H4 (cell line): ENCODE measurements at regions not wholly inside any gene's neighbourhood (a gene's known extent, or its start where the extent isn't known, plus 50 kb on each side); places are given as distances from the start of the nearest gene placed in this dataset.

Source experiments
- DNase-seq: peaks from one replicate; pipeline ENCODE4 v3.0.0-alpha.2; 2015; ENCODE audit warnings: low spot score

GRCh38 chr9:135029871-135030565 is 57.5 kb upstream of the OLFM1 start:
- no peak for DNase-seq

DNA sequence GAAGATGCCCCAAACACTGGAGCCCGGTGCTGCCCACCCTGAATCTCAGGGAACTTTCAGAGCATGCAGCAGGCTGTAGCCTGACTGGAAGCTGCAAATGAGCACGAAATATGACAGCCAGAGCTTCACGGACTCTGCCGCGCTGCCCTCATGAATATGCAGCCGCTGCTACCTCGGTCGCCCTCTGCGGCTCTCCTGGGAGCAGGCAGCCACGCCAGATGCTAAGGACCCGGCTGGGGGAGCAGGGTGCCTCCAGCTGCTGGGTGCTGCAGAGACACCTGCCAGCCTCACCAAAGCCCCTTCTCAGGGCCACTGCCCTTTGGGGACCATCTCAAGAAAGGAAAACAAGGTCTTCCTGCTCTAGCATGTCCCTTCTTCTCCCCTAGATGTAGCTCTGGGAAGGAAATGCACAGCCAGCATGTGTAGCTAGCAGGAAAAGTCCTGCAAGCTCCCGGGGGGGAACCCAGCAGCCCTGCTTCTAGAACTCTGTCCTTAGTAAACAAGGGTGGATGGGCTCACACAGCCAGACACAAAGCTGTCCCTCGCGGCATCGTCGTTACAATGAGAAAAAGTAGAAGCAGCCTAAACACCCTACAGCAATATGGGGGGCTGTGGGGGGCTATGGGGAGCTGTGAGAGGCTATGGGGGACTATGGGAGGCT is 56.8 kb upstream of the OLFM1 start:
- no peak for DNase-seq

DNA sequence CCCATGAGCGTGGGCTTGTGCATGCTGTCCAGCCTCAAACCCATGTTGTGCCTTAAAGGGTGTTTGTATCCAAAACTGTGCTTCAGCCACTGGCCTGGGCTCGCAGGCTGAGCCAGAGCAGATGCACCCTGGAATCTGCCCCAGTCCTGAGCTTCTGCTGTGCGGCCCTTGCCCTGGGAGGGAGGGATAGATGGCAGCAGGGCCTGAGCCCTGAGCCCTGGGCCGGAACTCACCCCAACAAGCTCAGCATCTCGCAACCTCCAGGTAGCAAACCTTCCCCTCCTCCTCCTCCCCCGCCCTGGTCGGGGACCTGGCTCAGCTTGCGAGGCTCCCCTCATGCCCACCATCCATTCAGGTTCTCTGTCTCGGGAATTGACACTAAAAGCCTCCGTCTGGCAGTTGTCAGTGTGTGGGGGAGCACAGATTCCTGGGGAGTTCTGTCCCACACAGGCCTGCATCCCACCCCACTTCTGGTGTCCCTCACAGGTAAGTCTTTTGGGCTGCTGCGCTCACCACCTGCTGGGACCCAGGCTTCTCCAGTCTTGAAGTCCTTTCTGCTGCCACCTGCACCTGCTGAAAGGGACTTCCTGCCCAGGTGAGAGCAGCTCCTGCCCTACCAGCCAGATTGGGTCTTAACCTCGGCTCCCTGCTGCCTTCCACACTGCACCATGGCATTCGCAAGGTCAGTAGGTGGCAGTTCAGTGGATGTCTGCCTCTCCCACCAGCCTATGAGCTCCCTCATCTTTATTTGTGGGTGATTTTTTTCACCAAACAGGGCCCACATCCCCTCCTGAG is 55.2 kb upstream of the OLFM1 start:
- DNase-seq: no peak

DNA sequence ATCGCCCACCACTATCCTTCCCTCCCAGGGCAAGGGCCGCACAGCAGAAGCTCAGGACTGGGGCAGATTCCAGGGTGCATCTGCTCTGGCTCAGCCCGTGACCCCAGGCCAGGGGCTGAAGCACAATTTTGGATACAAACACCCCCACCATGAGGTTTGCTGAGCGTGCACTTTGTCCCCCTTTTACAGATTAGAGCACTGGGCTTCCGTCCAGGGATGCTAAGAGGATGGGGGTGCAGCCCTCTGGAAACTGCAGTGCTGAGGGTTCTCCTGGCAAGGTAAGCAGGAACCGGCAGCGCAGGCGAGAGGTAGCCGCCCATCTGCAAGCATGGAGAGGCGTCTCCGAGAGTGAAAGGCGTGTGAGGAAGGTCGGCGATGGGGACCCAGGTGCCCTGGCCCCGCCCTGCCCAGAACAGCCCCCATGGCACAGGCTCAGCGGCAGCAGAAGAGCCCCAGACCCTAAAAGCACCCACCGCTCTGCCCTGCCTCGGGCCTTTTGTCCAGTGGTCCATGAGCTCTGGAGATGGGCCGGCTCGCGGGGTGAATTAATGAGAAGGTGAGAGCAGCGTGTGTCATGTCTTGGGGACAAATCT is 54.5 kb upstream of the OLFM1 start:
- no peak for DNase-seq

DNA sequence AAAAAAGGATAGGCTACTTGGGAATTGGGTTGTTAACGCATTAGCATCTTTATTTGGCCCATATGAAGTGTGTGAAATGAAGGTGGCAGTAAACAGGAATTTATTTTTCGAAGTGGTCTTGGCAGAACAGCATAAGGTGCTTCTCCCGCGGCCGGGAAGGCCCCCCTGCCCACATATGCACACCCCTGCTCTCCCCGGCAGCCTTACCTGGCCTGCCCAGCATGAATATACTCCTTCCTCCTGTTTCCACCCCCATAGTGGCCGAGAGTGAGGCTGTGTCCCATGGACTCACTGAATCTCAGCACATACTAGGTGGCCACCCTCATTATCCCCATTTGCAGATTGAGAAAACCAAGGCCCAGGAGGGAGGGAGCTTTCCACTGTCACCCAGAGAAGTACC is 54.0 kb upstream of the OLFM1 start:
- no peak for DNase-seq

DNA sequence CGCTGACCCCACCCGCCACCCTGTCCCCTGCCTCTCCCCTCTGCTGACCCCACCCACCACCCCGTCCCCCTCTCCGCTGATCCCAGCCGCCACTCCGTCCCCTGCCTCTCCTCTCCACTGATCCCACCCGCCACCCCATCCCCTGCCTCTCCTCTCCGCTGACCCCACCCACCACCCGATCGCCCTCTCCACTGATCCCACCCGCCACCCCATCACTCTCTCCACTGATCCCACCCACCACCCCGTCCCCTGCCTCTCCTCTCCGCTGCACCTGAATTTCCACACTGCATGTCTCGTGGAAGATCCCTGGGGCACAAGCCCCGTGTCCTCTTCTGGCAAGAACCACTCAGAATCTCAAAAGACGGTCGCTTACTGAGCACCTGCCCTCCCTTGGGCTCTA is 53.4 kb upstream of the OLFM1 start:
- no peak for DNase-seq

DNA sequence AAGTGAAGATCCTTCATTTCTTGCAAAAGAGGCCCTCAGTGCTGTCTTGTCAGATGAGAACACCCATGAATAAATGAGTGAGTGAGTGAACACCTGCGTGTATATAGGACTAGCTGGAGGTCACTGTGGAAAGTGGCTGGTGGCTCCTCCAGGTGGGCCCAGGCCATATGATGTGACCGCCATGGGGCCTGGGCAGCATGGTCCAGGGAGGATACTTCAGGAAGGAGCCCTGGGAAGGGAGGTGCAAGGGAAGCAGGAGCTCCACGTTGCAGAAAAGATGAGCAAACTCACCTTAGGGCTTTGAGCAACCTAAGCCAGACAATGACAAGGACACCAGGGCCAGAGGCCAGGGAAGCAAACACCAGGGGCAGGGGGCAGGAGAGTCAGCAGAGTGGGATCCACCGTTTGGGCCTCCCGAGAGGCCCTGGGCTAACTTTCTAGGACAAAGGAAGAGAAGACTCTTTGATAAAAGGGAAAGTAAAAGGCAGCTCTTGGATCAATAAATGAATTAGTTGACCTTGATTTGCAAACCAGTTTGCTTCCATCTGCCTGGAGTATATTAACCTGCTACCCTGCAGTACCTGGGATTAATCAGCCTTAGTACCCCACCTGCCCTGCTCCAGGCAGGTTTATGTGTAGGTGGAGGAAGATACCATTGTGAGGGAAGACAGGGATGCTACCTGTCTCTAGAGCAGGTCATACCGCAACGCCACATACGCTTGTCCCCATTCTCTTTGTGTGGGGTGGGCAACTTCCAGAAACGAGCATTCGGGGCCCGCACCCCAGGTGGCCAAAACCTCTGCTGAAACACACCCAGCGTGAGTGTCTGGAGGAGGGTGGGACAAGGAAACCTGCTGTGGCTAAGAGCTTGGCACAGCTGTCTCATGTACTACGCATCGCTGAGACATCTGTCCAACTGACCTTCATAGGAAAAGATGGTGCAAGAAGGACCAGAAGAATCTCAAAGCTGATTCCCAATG is 51.4 kb upstream of the OLFM1 start:
- DNase-seq: no peak

GRCh38 chr9:135036861-135037465 is 50.5 kb upstream of the OLFM1 start:
- no peak for DNase-seq

DNA sequence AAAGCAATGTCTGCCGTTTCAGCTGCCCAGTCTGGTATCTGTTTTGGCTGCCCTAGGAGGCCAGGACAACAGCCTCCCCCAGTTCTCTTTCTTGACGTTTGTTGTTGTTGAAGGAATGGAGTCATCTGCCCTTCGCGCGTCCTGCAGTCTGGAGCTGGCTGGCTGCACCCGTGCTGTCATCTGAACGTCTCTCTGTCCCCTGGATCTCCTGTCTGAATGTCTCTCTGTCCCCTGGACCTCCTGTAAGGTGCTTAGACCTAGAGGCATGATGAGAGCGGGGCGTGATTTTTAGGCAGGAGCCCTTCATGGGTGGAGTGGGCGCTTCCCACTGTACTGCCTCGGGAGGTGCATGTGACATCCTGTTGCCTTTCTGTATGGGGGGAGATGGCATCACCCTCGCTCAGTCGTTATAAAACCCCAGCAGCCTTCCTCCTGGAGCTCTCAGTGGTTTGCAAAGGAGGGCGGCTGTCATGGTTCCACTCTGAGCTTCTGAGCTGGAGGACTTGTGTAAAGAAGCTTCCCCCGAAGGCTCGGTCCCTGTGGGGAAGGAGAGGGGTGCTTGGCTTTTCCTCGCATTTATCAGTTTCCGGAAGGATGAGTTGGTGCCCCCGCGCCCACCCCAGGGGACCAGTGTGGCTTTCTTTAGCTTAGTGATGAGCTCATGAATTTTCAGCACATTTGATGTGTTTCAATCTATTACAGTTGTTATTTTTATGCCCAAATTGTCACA is 49.8 kb upstream of the OLFM1 start:
- DNase-seq: no peak
